Smooth muscle cell (in vitro differentiated cells): ENCODE measurements at regions not wholly inside any gene's neighbourhood (a gene's known extent, or its start where the extent isn't known, plus 50 kb on each side); places are given as distances from the start of the nearest gene placed in this dataset.
A peak's percentile ranks its signal among the peaks of the same experiment; 100 is the strongest.

Experiments
- DNase-seq: peaks from one replicate; lab custom pipeline; 2025; ENCODE audit not compliant: unreplicated experiment; lab: John Stamatoyannopoulos, UW
- H2AFZ ChIP-seq: fragments of 200-600 bp; sonication (generic); 2 replicates; pipeline ENCODE4 v1.6.0; 2016; ENCODE audit warnings: antibody characterized with exemption, low read depth, mild to moderate bottlenecking
- H3F3A ChIP-seq: fragments of 200-600 bp; sonication (generic); 2 replicates; pipeline ENCODE4 v1.6.0; 2017; ENCODE audit warnings: antibody characterized with exemption, low read depth
- H3K27ac ChIP-seq: fragments of 200-600 bp; sonication (generic); 2 replicates; pipeline ENCODE4 v1.5.1; 2016; ENCODE audit warnings: low read depth, mild to moderate bottlenecking
- H3K27me3 ChIP-seq: fragments of 200-600 bp; sonication (generic); 2 replicates; pipeline ENCODE4 v1.6.1; 2016; ENCODE audit warnings: low read depth, mild to moderate bottlenecking
- H3K36me3 ChIP-seq: fragments of 200-600 bp; sonication (generic); 2 replicates; pipeline ENCODE4 v1.5.1; 2016; ENCODE audit warnings: low read depth
- H3K4me1 ChIP-seq: fragments of 200-600 bp; sonication (generic); 2 replicates; pipeline ENCODE4 v1.5.1; 2016; ENCODE audit warnings: low read depth
- H3K4me2 ChIP-seq: fragments of 200-600 bp; sonication (generic); 2 replicates; pipeline ENCODE4 v1.6.0; 2016; ENCODE audit warnings: mild to moderate bottlenecking
- H3K4me3 ChIP-seq: fragments of 200-600 bp; sonication (generic); 2 replicates; pipeline ENCODE4 v1.5.1; 2016; ENCODE audit warnings: mild to moderate bottlenecking
- H3K79me2 ChIP-seq: fragments of 200-600 bp; sonication (generic); 2 replicates; pipeline ENCODE4 v1.6.0; 2016; ENCODE audit warnings: low read depth, mild to moderate bottlenecking
- H3K9ac ChIP-seq: fragments of 200-600 bp; sonication (generic); 2 replicates; pipeline ENCODE4 v1.6.0; 2016; ENCODE audit warnings: low read depth
- H3K9me3 ChIP-seq: fragments of 200-600 bp; sonication (generic); replicated peaks from 2 replicates; pipeline ENCODE4 v1.5.1; 2016; ENCODE audit warnings: low read depth
- H4K20me1 ChIP-seq: fragments of 200-600 bp; sonication (generic); 2 replicates; pipeline ENCODE4 v1.6.0; 2016; ENCODE audit warnings: low read depth
- WGBS: methylation state at CpG from one replicate; pipeline ENCODE4 v1.1.7; 2016; ENCODE audit warnings: low lambda C conversion rate; 5-methylcytosine and 5-hydroxymethylcytosine counted together
- TF ChIP-seq, protein P1 (sequence below): fragments of 200-600 bp; sonication (generic); IDR thresholded peaks from 2 replicates; pipeline ENCODE4 v1.5.1; 2017; ENCODE audit warnings: borderline replicate concordance, mild to moderate bottlenecking, antibody characterized with exemption; ENCODE audit not compliant: insufficient read depth, poor library complexity, severe bottlenecking

DNA sequence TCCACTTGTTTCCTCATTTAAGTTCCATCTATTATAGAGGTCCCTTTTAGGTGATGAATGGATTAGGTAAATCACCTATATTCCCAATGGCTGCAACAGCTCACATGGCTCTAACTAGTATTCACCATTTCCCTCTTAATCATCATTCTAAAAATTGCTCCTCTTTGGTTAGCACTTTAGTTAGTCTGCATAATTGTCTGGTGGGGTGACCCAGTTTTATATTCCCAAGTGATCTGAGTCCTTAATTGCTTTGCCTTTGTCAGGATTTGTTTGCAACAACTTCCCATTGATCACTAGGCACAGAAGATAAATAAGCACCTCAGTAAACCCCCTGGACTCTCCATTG lies 395.2 kb downstream of the RAB38 start:
- no peaks in the 10 kb centered on the region for H3F3A ChIP-seq
- no peak overlapping the region for H3K27ac ChIP-seq
- no peaks in the 10 kb centered on the region for H3K4me1 ChIP-seq
- H3K9me3 ChIP-seq, result no peaks in the 10 kb centered on the region
- H3K36me3 ChIP-seq, result no peaks in the 10 kb centered on the region
- no peak overlapping the region for H3K4me2 ChIP-seq
- no peak for DNase-seq
- H3K27me3 ChIP-seq, result no peaks in the 10 kb centered on the region
- TF ChIP-seq, protein P1, sequence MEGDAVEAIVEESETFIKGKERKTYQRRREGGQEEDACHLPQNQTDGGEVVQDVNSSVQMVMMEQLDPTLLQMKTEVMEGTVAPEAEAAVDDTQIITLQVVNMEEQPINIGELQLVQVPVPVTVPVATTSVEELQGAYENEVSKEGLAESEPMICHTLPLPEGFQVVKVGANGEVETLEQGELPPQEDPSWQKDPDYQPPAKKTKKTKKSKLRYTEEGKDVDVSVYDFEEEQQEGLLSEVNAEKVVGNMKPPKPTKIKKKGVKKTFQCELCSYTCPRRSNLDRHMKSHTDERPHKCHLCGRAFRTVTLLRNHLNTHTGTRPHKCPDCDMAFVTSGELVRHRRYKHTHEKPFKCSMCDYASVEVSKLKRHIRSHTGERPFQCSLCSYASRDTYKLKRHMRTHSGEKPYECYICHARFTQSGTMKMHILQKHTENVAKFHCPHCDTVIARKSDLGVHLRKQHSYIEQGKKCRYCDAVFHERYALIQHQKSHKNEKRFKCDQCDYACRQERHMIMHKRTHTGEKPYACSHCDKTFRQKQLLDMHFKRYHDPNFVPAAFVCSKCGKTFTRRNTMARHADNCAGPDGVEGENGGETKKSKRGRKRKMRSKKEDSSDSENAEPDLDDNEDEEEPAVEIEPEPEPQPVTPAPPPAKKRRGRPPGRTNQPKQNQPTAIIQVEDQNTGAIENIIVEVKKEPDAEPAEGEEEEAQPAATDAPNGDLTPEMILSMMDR, result no peak
- no peak overlapping the region for H2AFZ ChIP-seq
- no peak overlapping the region for H3K4me3 ChIP-seq
- H3K9ac ChIP-seq, result no peak overlapping the region
- no peaks in the 10 kb centered on the region for H4K20me1 ChIP-seq
- no peaks in the 10 kb centered on the region for H3K79me2 ChIP-seq

DNA sequence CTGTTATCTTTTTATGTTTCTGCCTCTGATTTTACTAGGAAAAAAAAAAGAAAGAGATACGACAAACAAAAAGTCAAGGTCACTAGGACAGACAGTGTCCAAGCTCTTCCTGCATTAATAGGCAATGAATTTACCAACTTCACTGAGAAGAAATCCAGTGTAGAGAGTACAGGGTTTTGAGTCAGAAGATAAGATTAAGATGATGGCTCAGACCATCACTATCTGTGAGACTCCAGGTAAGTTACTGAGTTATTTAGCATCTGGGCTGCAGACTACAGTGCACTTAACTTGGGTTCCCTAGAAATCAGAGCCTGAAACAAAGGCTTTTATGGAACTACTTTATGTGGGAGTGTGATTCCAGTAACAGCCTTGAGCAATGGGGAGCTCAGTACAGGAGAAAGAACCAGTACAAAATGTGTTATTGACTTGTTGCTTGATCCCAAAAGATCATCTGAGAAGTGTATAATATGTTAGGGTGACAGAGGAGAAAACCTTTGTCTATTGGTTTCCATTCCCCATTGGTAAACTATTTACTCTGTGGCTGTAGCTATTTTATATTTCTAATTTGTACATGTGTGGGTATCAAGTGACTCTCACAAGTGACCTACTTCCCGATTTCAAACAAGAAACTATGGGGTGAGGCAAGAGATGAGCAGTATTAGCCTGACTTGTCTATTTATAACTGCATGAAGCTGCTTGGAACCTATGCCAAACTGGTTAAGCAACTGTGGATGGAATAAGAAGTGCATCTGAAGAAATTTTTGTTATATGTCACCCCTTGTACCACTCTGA lies 395.8 kb downstream of the RAB38 start:
- Histone ChIP-seq H3K36me3 (no peaks in the 10 kb centered on the region), H3K79me2 (no peaks in the 10 kb centered on the region), H3K9me3 (no peaks in the 10 kb centered on the region), H3K4me2 (no peak overlapping the region), H3F3A (no peaks in the 10 kb centered on the region), H4K20me1 (no peaks in the 10 kb centered on the region), H3K4me1 (no peaks in the 10 kb centered on the region), H3K27me3 (no peaks in the 10 kb centered on the region), H3K4me3 (no peak overlapping the region), H3K9ac (no peak overlapping the region), H3K27ac (no peak overlapping the region), H2AFZ (no peak overlapping the region)
- TF ChIP-seq, protein P1, result no peak
- DNase-seq, result no peak
- 42% methylated on average over 2 of the region's 2 CpGs for WGBS

DNA sequence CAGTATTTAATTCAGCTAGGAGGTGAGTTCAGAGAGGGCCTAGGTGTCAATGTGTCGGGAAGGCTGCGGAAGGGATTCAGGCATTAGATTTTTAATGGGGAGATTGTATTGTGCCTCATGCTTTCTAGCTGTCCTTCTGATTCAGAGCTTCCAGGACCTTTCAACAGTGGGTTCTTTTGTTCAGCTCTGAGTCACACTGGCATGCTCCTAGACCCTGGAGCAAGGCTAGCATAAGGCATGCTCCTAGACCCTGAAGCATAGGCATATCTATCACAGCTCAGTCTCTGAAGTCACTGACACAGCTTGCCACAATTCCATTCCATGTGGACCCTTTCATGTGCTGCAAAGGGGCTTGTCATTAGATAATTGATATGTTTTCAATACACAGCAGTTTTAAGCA lies 396.9 kb downstream of the RAB38 start:
- H3K9ac ChIP-seq, result no peak overlapping the region
- H3K36me3 ChIP-seq, result no peaks in the 10 kb centered on the region
- no peaks in the 10 kb centered on the region for H3K4me1 ChIP-seq
- H3F3A ChIP-seq, result no peaks in the 10 kb centered on the region
- H3K27me3 ChIP-seq, result no peaks in the 10 kb centered on the region
- no peak overlapping the region for H3K4me3 ChIP-seq
- peak overlapping the region; percentile 22 for H3K27ac ChIP-seq
- no peaks in the 10 kb centered on the region for H4K20me1 ChIP-seq
- no peaks in the 10 kb centered on the region for H3K79me2 ChIP-seq
- TF ChIP-seq, protein P1, result no peak
- H3K4me2 ChIP-seq, result no peak overlapping the region
- H3K9me3 ChIP-seq, result no peaks in the 10 kb centered on the region
- no peak overlapping the region for H2AFZ ChIP-seq
- DNase-seq, result no peak
- WGBS, result 61% methylated on average over 2 of the region's 2 CpGs

DNA sequence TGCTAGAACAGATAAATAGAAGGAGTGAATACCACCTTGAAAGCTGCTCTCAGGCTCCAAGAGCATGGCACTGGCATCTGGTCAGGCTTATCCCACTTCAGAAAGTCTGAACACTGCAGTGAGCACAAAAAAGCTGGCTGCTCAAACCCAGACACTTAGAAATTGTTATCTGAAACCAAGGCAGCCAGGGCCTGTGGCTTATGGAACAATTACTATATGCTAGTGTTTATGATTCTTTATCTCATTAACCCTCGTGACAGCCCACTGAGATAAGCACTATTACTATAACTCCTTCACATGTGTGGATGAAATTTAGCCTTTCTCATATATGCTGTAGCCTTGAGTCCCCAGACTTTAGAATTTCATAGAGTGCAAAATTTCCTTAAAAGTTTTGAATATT lies 400.2 kb downstream of the RAB38 start:
- TF ChIP-seq, protein P1, result no peak
- Histone ChIP-seq H3K4me2 (no peak overlapping the region), H4K20me1 (no peaks in the 10 kb centered on the region), H3K9me3 (no peaks in the 10 kb centered on the region), H3K9ac (no peak overlapping the region), H3K36me3 (no peaks in the 10 kb centered on the region), H3K27ac (no peak overlapping the region), H3K27me3 (no peaks in the 10 kb centered on the region), H3K4me1 (no peaks in the 10 kb centered on the region), H3K4me3 (no peak overlapping the region), H3K79me2 (no peaks in the 10 kb centered on the region), H2AFZ (no peak overlapping the region), H3F3A (no peaks in the 10 kb centered on the region)
- no peak for DNase-seq
- 25% methylated on average over 1 of the region's 1 CpG for WGBS
